SK-N-MC (cell line): ENCODE measurements at regions not wholly inside any gene's neighbourhood (a gene's known extent, or its start where the extent isn't known, plus 50 kb on each side); places are given as distances from the start of the nearest gene placed in this dataset.

Source experiments
- EZH2 ChIP-seq: fragments of 200-600 bp; sonication (generic); IDR thresholded peaks from one replicate; pipeline ENCODE4 v1.6.1; 2017; ENCODE audit warnings: antibody characterized with exemption
- FOXP2 ChIP-seq: optimal IDR thresholded peaks from 2 replicates; pipeline ENCODE3; 2011; ENCODE audit warnings: mild to moderate bottlenecking, moderate library complexity; ENCODE audit not compliant: insufficient read depth; ENCODE audit errors: extremely low read length, control extremely low read depth
- POLR2AphosphoS5 ChIP-seq: IDR thresholded peaks from 2 replicates; pipeline ENCODE4 v1.6.1; 2012; ENCODE audit warnings: mild to moderate bottlenecking, low read depth, low read length, borderline replicate concordance

DNA sequence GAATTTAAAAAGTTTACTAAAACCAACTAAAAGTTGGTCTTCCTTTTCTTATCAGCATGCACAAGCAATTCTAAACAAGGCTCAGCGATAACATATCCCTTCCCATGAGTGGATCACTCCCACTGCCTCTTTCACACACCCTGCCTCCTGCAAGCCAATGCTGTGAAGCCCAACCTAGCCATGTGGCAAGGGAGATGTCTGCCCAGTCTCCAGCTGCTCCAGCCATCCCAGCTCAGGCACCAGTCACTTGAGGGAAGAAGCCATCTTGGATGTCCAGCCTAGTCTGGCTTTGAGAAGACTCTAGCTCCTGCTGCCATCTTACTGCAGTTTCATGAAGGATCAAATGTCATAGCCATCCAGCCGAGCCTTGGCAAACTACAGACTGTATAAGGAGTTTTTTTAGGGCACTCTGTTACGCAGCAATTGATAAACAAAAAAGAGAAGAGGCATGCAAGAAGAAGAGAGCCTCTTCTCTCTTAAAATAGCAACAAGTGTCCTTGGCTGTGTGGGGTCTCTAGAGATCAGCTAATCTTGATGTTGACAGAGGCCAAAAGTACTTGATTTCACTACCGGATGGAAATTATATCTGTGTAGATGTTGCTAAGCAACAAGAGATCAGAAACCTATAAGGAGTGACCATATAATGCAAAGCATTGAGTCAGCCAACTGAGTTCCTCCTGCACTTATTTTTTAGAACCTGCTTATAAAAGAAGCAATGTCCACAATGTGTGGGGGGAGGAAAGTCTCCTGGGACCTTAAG, 108.9 kb downstream of the PTCSC3 start:
- TF ChIP-seq EZH2 (no peak), POLR2AphosphoS5 (no peak), FOXP2 (no peak)
